ENCODE measurements at regions not wholly inside any gene's neighbourhood (a gene's known extent, or its start where the extent isn't known, plus 50 kb on each side); places are given as distances from the start of the nearest gene placed in this dataset.

- Histone ChIP-seq H3K9me3 (ENCODE audit: insufficient read depth, low read depth, low read length) (no peaks in the 10 kb centered on the region), H3K4me1 (ENCODE audit: insufficient read depth, low read length) (no peaks in the 10 kb centered on the region), H3K9ac (ENCODE audit: low read depth, low read length) (no peak overlapping the region), H3K27ac (ENCODE audit: low read length) (no peak overlapping the region), H3K36me3 (ENCODE audit: insufficient read depth, low read depth, low read length) (no peaks in the 10 kb centered on the region), H3K27me3 (ENCODE audit: insufficient read depth, low read length) (no peaks in the 10 kb centered on the region), H3K4me3 (ENCODE audit: low read length) (no peak overlapping the region)
These were observed 223.4 kb downstream of the HS3ST3A1 start for GRCh38 chr17:13378361-13378760.

- no peaks in the 10 kb centered on the region for H3K4me1 ChIP-seq (ENCODE audit: insufficient read depth, low read length)
- H3K27me3 ChIP-seq (ENCODE audit: insufficient read depth, low read length): no peaks in the 10 kb centered on the region
- H3K4me3 ChIP-seq (ENCODE audit: low read length): no peak overlapping the region
- H3K9ac ChIP-seq (ENCODE audit: low read depth, low read length): no peak overlapping the region
- H3K9me3 ChIP-seq (ENCODE audit: insufficient read depth, low read depth, low read length): no peaks in the 10 kb centered on the region
- H3K36me3 ChIP-seq (ENCODE audit: insufficient read depth, low read depth, low read length): no peaks in the 10 kb centered on the region
- no peak overlapping the region for H3K27ac ChIP-seq (ENCODE audit: low read length)
These were observed 227.3 kb downstream of the HS3ST3A1 start for GRCh38 chr17:13374203-13375143.

- H3K27ac ChIP-seq (ENCODE audit: low read length): no peak overlapping the region
- H3K9me3 ChIP-seq (ENCODE audit: insufficient read depth, low read depth, low read length): no peaks in the 10 kb centered on the region
- H3K27me3 ChIP-seq (ENCODE audit: insufficient read depth, low read length): no peaks in the 10 kb centered on the region
- H3K9ac ChIP-seq (ENCODE audit: low read depth, low read length): no peak overlapping the region
- H3K4me1 ChIP-seq (ENCODE audit: insufficient read depth, low read length): no peaks in the 10 kb centered on the region
- no peak overlapping the region for H3K4me3 ChIP-seq (ENCODE audit: low read length)
- H3K36me3 ChIP-seq (ENCODE audit: insufficient read depth, low read depth, low read length): no peaks in the 10 kb centered on the region
These were observed 229.3 kb downstream of the HS3ST3A1 start for GRCh38 chr17:13372432-13372831.

- Histone ChIP-seq H3K27me3 (ENCODE audit: insufficient read depth, low read length) (no peaks in the 10 kb centered on the region), H3K4me1 (ENCODE audit: insufficient read depth, low read length) (peaks cover 3% of the 10 kb centered on the region; the same call in 1 of the 2 replicates), H3K27ac (ENCODE audit: low read length) (no peak overlapping the region), H3K36me3 (ENCODE audit: insufficient read depth, low read depth, low read length) (no peaks in the 10 kb centered on the region), H3K9ac (ENCODE audit: low read depth, low read length) (no peak overlapping the region), H3K9me3 (ENCODE audit: insufficient read depth, low read depth, low read length) (no peaks in the 10 kb centered on the region), H3K4me3 (ENCODE audit: low read length) (no peak overlapping the region)
These were observed 234.6 kb downstream of the HS3ST3A1 start for GRCh38 chr17:13367154-13367553.

- H3K9me3 ChIP-seq (ENCODE audit: insufficient read depth, low read depth, low read length): no peaks in the 10 kb centered on the region
- no peak overlapping the region for H3K9ac ChIP-seq (ENCODE audit: low read depth, low read length)
- H3K4me1 ChIP-seq (ENCODE audit: insufficient read depth, low read length): peaks cover 3% of the 10 kb centered on the region; the same call in 1 of the 2 replicates
- H3K36me3 ChIP-seq (ENCODE audit: insufficient read depth, low read depth, low read length): no peaks in the 10 kb centered on the region
- H3K27ac ChIP-seq (ENCODE audit: low read length): no peak overlapping the region
- no peaks in the 10 kb centered on the region for H3K27me3 ChIP-seq (ENCODE audit: insufficient read depth, low read length)
- H3K4me3 ChIP-seq (ENCODE audit: low read length): no peak overlapping the region
These were observed 236.4 kb downstream of the HS3ST3A1 start for GRCh38 chr17:13365331-13365730.

GRCh38 chr17:13363771-13364170 lies 238.0 kb downstream of the HS3ST3A1 start:
- no peak overlapping the region for H3K27ac ChIP-seq (ENCODE audit: low read length)

GRCh38 chr17:13362341-13363122 lies 239.2 kb downstream of the HS3ST3A1 start:
- no peaks in the 10 kb centered on the region for H3K36me3 ChIP-seq (ENCODE audit: insufficient read depth, low read depth, low read length)
- no peaks in the 10 kb centered on the region for H3K27me3 ChIP-seq (ENCODE audit: insufficient read depth, low read length)
- H3K9ac ChIP-seq (ENCODE audit: low read depth, low read length): no peak overlapping the region
- no peaks in the 10 kb centered on the region for H3K9me3 ChIP-seq (ENCODE audit: insufficient read depth, low read depth, low read length)
- no peak overlapping the region for H3K4me3 ChIP-seq (ENCODE audit: low read length)
- peaks cover 3% of the 10 kb centered on the region; the same call in 1 of the 2 replicates for H3K4me1 ChIP-seq (ENCODE audit: insufficient read depth, low read length)
- H3K27ac ChIP-seq (ENCODE audit: low read length): no peak overlapping the region

More at GRCh38 chr17:13363771-13364170, 238.0 kb downstream of the HS3ST3A1 start:
- Histone ChIP-seq H3K4me1 (ENCODE audit: insufficient read depth, low read length) (peaks cover 3% of the 10 kb centered on the region; the same call in 1 of the 2 replicates), H3K4me3 (ENCODE audit: low read length) (no peak overlapping the region), H3K36me3 (ENCODE audit: insufficient read depth, low read depth, low read length) (no peaks in the 10 kb centered on the region), H3K9me3 (ENCODE audit: insufficient read depth, low read depth, low read length) (no peaks in the 10 kb centered on the region), H3K9ac (ENCODE audit: low read depth, low read length) (no peak overlapping the region), H3K27me3 (ENCODE audit: insufficient read depth, low read length) (no peaks in the 10 kb centered on the region)

GRCh38 chr17:13359774-13360173 lies 242.0 kb downstream of the HS3ST3A1 start:
- no peaks in the 10 kb centered on the region for H3K36me3 ChIP-seq (ENCODE audit: insufficient read depth, low read depth, low read length)
- H3K4me3 ChIP-seq (ENCODE audit: low read length): no peak overlapping the region
- no peaks in the 10 kb centered on the region for H3K27me3 ChIP-seq (ENCODE audit: insufficient read depth, low read length)
- no peak overlapping the region for H3K27ac ChIP-seq (ENCODE audit: low read length)
- H3K9ac ChIP-seq (ENCODE audit: low read depth, low read length): no peak overlapping the region
- peaks cover 3% of the 10 kb centered on the region; the same call in 1 of the 2 replicates for H3K4me1 ChIP-seq (ENCODE audit: insufficient read depth, low read length)
- H3K9me3 ChIP-seq (ENCODE audit: insufficient read depth, low read depth, low read length): no peaks in the 10 kb centered on the region

- Histone ChIP-seq H3K9me3 (ENCODE audit: insufficient read depth, low read depth, low read length) (no peaks in the 10 kb centered on the region), H3K36me3 (ENCODE audit: insufficient read depth, low read depth, low read length) (no peaks in the 10 kb centered on the region), H3K4me3 (ENCODE audit: low read length) (no peak overlapping the region), H3K9ac (ENCODE audit: low read depth, low read length) (no peak overlapping the region), H3K27ac (ENCODE audit: low read length) (no peak overlapping the region), H3K27me3 (ENCODE audit: insufficient read depth, low read length) (no peaks in the 10 kb centered on the region; the same call in 1 of the 2 replicates), H3K4me1 (ENCODE audit: insufficient read depth, low read length) (no peaks in the 10 kb centered on the region)
These were observed 246.7 kb downstream of the HS3ST3A1 start for GRCh38 chr17:13355054-13355453.

- H3K36me3 ChIP-seq (ENCODE audit: insufficient read depth, low read depth, low read length): no peaks in the 10 kb centered on the region
- no peak overlapping the region for H3K27ac ChIP-seq (ENCODE audit: low read length)
- no peak overlapping the region for H3K4me3 ChIP-seq (ENCODE audit: low read length)
- no peak overlapping the region for H3K9ac ChIP-seq (ENCODE audit: low read depth, low read length)
- H3K4me1 ChIP-seq (ENCODE audit: insufficient read depth, low read length): no peaks in the 10 kb centered on the region
- H3K27me3 ChIP-seq (ENCODE audit: insufficient read depth, low read length): no peaks in the 10 kb centered on the region; the same call in 1 of the 2 replicates
- H3K9me3 ChIP-seq (ENCODE audit: insufficient read depth, low read depth, low read length): no peaks in the 10 kb centered on the region
These were observed 248.1 kb downstream of the HS3ST3A1 start for GRCh38 chr17:13353590-13353989.

GRCh38 chr17:13352747-13353415 lies 248.8 kb downstream of the HS3ST3A1 start:
- Histone ChIP-seq H3K4me3 (ENCODE audit: low read length) (no peak overlapping the region), H3K36me3 (ENCODE audit: insufficient read depth, low read depth, low read length) (no peaks in the 10 kb centered on the region), H3K4me1 (ENCODE audit: insufficient read depth, low read length) (no peaks in the 10 kb centered on the region), H3K9me3 (ENCODE audit: insufficient read depth, low read depth, low read length) (no peaks in the 10 kb centered on the region), H3K27me3 (ENCODE audit: insufficient read depth, low read length) (no peaks in the 10 kb centered on the region; the same call in 1 of the 2 replicates), H3K27ac (ENCODE audit: low read length) (no peak overlapping the region), H3K9ac (ENCODE audit: low read depth, low read length) (no peak overlapping the region)

Data from iPS-20b (cell line).